ENCODE measurements at regions not wholly inside any gene's neighbourhood (a gene's known extent, or its start where the extent isn't known, plus 50 kb on each side); places are given as distances from the start of the nearest gene placed in this dataset.
A peak's percentile ranks its signal among the peaks of the same experiment; 100 is the strongest.

GRCh38 chr6:114418304-114418972 is 75.6 kb upstream of the HS3ST5 start:
- no peak overlapping the region for H3K4me2 ChIP-seq
- H3K4me1 ChIP-seq: no peaks in the 10 kb centered on the region
- no peaks in the 10 kb centered on the region for H3K9me3 ChIP-seq
- no peak for DNase-seq (ENCODE audit: low read depth in 1 of 2, low spot score in 1 of 2)
- ATAC-seq: no peak
- TF ChIP-seq NPAS2 (CRISPR knock-in tag; IDR thresholded peaks at IDR 0.05; ENCODE audit: borderline replicate concordance) (no peak), MYC (IDR thresholded peaks at IDR 0.05; ENCODE audit: borderline replicate concordance, low read length) (no peak), ZC3H11A (IDR thresholded peaks at IDR 0.05) (peak; percentile 56)
- no peak overlapping the region for H3K27ac ChIP-seq
- CTCF ChIA-PET: no interaction called here
- 44% methylated on average over 5 of the region's 5 CpGs for WGBS (ENCODE audit: missing lambda C conversion rate)
- POLR2A ChIA-PET: no interaction called here
- no peak overlapping the region for H3K4me3 ChIP-seq
- no peak for FAIRE-seq

GRCh38 chr6:114407426-114408035 is 64.7 kb upstream of the HS3ST5 start:
- H3K4me1 ChIP-seq: no peaks in the 10 kb centered on the region
- POLR2A ChIA-PET: no interaction called here
- no peak overlapping the region for H3K4me2 ChIP-seq
- no peaks in the 10 kb centered on the region for H3K9me3 ChIP-seq
- H3K4me3 ChIP-seq: no peak overlapping the region
- CTCF ChIA-PET: no interaction called here
- TF ChIP-seq HOXB5 (CRISPR knock-in tag; IDR thresholded peaks at IDR 0.05): no peak
- no peak for TF ChIP-seq MAZ (IDR thresholded peaks at IDR 0.05; ENCODE audit: borderline replicate concordance, low read depth, low read length)
- TF ChIP-seq TFCP2L1 (CRISPR knock-in tag; IDR thresholded peaks at IDR 0.05): no peak
- TF ChIP-seq EHF (CRISPR knock-in tag; IDR thresholded peaks at IDR 0.05): no peak
- TF ChIP-seq HOXA7 (CRISPR knock-in tag; IDR thresholded peaks at IDR 0.05): no peak
- TF ChIP-seq NR3C1 (IDR thresholded peaks at IDR 0.05): no peak
- no peak for TF ChIP-seq FOSB (CRISPR knock-in tag; IDR thresholded peaks at IDR 0.05)
- no peak for TF ChIP-seq EP300 (IDR thresholded peaks at IDR 0.05)
- no peak for TF ChIP-seq ELK1 (IDR thresholded peaks at IDR 0.05; ENCODE audit: low read depth, low read length)
- no peak for TF ChIP-seq GATA3 (IDR thresholded peaks at IDR 0.05; ENCODE audit: borderline replicate concordance)
- TF ChIP-seq MAX (IDR thresholded peaks at IDR 0.05): no peak
- no peak for TF ChIP-seq HEYL (CRISPR knock-in tag; IDR thresholded peaks at IDR 0.05)
- TF ChIP-seq RFX5 (IDR thresholded peaks at IDR 0.05): no peak
- no peak for TF ChIP-seq CTCF (IDR thresholded peaks at IDR 0.05)
- no peak for TF ChIP-seq REST (IDR thresholded peaks at IDR 0.05)
- TF ChIP-seq HDAC2 (IDR thresholded peaks at IDR 0.05): no peak
- TF ChIP-seq E2F6 (IDR thresholded peaks at IDR 0.05; ENCODE audit: borderline replicate concordance, low read depth): no peak
- no peak for TF ChIP-seq SREBF2 (IDR thresholded peaks at IDR 0.05)
- TF ChIP-seq TP53 (CRISPR knock-in tag; IDR thresholded peaks at IDR 0.05): no peak
- 8% methylated on average over 6 of the region's 6 CpGs for WGBS (ENCODE audit: missing lambda C conversion rate)
- DNase-seq (ENCODE audit: low read depth in 1 of 2, low spot score in 1 of 2): no peak
- no peak for ATAC-seq
- FAIRE-seq: no peak
- H3K27ac ChIP-seq: no peak overlapping the region
